ENCODE measurements at regions not wholly inside any gene's neighbourhood (a gene's known extent, or its start where the extent isn't known, plus 50 kb on each side); places are given as distances from the start of the nearest gene placed in this dataset.
"Not testable (repeated sequence)": the region's sequence is repeated elsewhere in the genome, so short reads cannot be mapped to it uniquely, and the experiment has no call there.

GRCh38 chr3:27554706-27555105 lies 70.5 kb upstream of the SLC4A7 start:
- DNase-seq = peak; percentile 35

- peak; percentile 34 for DNase-seq
Measured at GRCh38 chr3:27553886-27554540, 69.8 kb upstream of the SLC4A7 start.

- DNase-seq = peak; percentile 93
Measured at GRCh38 chr3:27552708-27553107, 68.5 kb upstream of the SLC4A7 start.

GRCh38 chr3:27551413-27551812 lies 67.2 kb upstream of the SLC4A7 start:
- not testable (repeated sequence) for DNase-seq

- DNase-seq = no peak
Measured at GRCh38 chr3:27545061-27545460, 60.9 kb upstream of the SLC4A7 start.

- DNase-seq = peak; percentile 86
Measured at GRCh38 chr3:27544372-27544865, 60.2 kb upstream of the SLC4A7 start.

GRCh38 chr3:27542476-27542875 lies 58.3 kb upstream of the SLC4A7 start:
- DNase-seq = no peak

- DNase-seq = no peak
Measured at GRCh38 chr3:27540231-27540630, 56.0 kb upstream of the SLC4A7 start.

GRCh38 chr3:27536491-27536890 lies 52.3 kb upstream of the SLC4A7 start:
- DNase-seq = no peak

- DNase-seq = peak; percentile 64
Measured at GRCh38 chr3:27535809-27536392, 51.7 kb upstream of the SLC4A7 start.

- peak; percentile 99 for DNase-seq
Measured at GRCh38 chr3:27533718-27534573, 49.8 kb upstream of the SLC4A7 start.

Data from fibroblast of upper back skin (primary cell).